ENCODE measurements at regions not wholly inside any gene's neighbourhood (a gene's known extent, or its start where the extent isn't known, plus 50 kb on each side); places are given as distances from the start of the nearest gene placed in this dataset.
"Not testable (repeated sequence)": the region's sequence is repeated elsewhere in the genome, so short reads cannot be mapped to it uniquely, and the experiment has no call there.

GRCh38 chr6:80523010-80523409 is 416.5 kb downstream of the BCKDHB start:
- no peak for DNase-seq
- TF ChIP-seq GATA1 (IDR thresholded peaks at IDR 0.05; ENCODE audit: low read depth, low read length) (no peak), POLR2A (IDR thresholded peaks at IDR 0.05; ENCODE audit: low read length) (no peak)

- TF ChIP-seq GATA1 (IDR thresholded peaks at IDR 0.05; ENCODE audit: low read depth, low read length) (no peak), POLR2A (IDR thresholded peaks at IDR 0.05; ENCODE audit: low read length) (no peak)
- DNase-seq: no peak
Observed at GRCh38 chr6:80522576-80522975, 416.1 kb downstream of the BCKDHB start.

- no peak for DNase-seq
- TF ChIP-seq GATA1 (IDR thresholded peaks at IDR 0.05; ENCODE audit: low read depth, low read length) (no peak), POLR2A (IDR thresholded peaks at IDR 0.05; ENCODE audit: low read length) (no peak)
Observed at GRCh38 chr6:80519811-80520594, 413.5 kb downstream of the BCKDHB start.

- DNase-seq: no peak
- TF ChIP-seq POLR2A (IDR thresholded peaks at IDR 0.05; ENCODE audit: low read length) (no peak), GATA1 (IDR thresholded peaks at IDR 0.05; ENCODE audit: low read depth, low read length) (no peak)
Observed at GRCh38 chr6:80517525-80517924, 411.1 kb downstream of the BCKDHB start.

- DNase-seq: not testable (repeated sequence)
Observed at GRCh38 chr6:80510521-80510920, 404.1 kb downstream of the BCKDHB start.

- no peak for DNase-seq
- no peak for TF ChIP-seq POLR2A (IDR thresholded peaks at IDR 0.05; ENCODE audit: low read length)
- no peak for TF ChIP-seq GATA1 (IDR thresholded peaks at IDR 0.05; ENCODE audit: low read depth, low read length)
Observed at GRCh38 chr6:80508885-80509630, 402.6 kb downstream of the BCKDHB start.

- no peak for TF ChIP-seq GATA1 (IDR thresholded peaks at IDR 0.05; ENCODE audit: low read depth, low read length)
- TF ChIP-seq POLR2A (IDR thresholded peaks at IDR 0.05; ENCODE audit: low read length): no peak
- no peak for DNase-seq
Observed at GRCh38 chr6:80504882-80505281, 398.4 kb downstream of the BCKDHB start.

- DNase-seq: no peak
- TF ChIP-seq GATA1 (IDR thresholded peaks at IDR 0.05; ENCODE audit: low read depth, low read length) (no peak), POLR2A (IDR thresholded peaks at IDR 0.05; ENCODE audit: low read length) (no peak)
Observed at GRCh38 chr6:80503660-80504059, 397.2 kb downstream of the BCKDHB start.

- TF ChIP-seq GATA1 (IDR thresholded peaks at IDR 0.05; ENCODE audit: low read depth, low read length): no peak
- TF ChIP-seq POLR2A (IDR thresholded peaks at IDR 0.05; ENCODE audit: low read length): no peak
- no peak for DNase-seq
Observed at GRCh38 chr6:80502871-80503270, 396.4 kb downstream of the BCKDHB start.

GRCh38 chr6:80501636-80502035 is 395.2 kb downstream of the BCKDHB start:
- TF ChIP-seq GATA1 (IDR thresholded peaks at IDR 0.05; ENCODE audit: low read depth, low read length) (no peak), POLR2A (IDR thresholded peaks at IDR 0.05; ENCODE audit: low read length) (no peak)
- no peak for DNase-seq

GRCh38 chr6:80497696-80498486 is 391.4 kb downstream of the BCKDHB start:
- not testable (repeated sequence) for DNase-seq

GRCh38 chr6:80489911-80490635 is 383.6 kb downstream of the BCKDHB start:
- DNase-seq: no peak
- no peak for TF ChIP-seq POLR2A (IDR thresholded peaks at IDR 0.05; ENCODE audit: low read length)
- no peak for TF ChIP-seq GATA1 (IDR thresholded peaks at IDR 0.05; ENCODE audit: low read depth, low read length)

GRCh38 chr6:80488190-80488589 is 381.7 kb downstream of the BCKDHB start:
- TF ChIP-seq POLR2A (IDR thresholded peaks at IDR 0.05; ENCODE audit: low read length) (no peak), GATA1 (IDR thresholded peaks at IDR 0.05; ENCODE audit: low read depth, low read length) (no peak)
- DNase-seq: no peak

GRCh38 chr6:80485494-80485893 is 379.0 kb downstream of the BCKDHB start:
- not testable (repeated sequence) for DNase-seq

All from erythroblast (primary cell).